ENCODE measurements at regions not wholly inside any gene's neighbourhood (a gene's known extent, or its start where the extent isn't known, plus 50 kb on each side); places are given as distances from the start of the nearest gene placed in this dataset.

GRCh38 chr10:133031541-133032125, 56.1 kb upstream of the ADGRA1 start:
- H3F3A ChIP-seq (replicated peaks; ENCODE audit: insufficient read depth) = no peaks in the 10 kb centered on the region
- H3K9ac ChIP-seq = no peak overlapping the region
- H3K27ac ChIP-seq (ENCODE audit: low read depth in 2 of 2, low read length in 1 of 2) = no peak overlapping the region
- no peak overlapping the region for H2AFZ ChIP-seq (ENCODE audit: low read depth)
- POLR2A ChIA-PET = no interaction called here
- CTCF ChIA-PET = interaction anchor here (0.8 to 0.9 kb wide), 2 partner anchors 112 to 157 kb away, joined by 3 read pairs; no protein-coding TSS in a partner anchor
- no peaks in the 10 kb centered on the region for H3K36me3 ChIP-seq (replicated peaks in 1 of 2; ENCODE audit: control insufficient read depth in 1 of 2, insufficient read depth in 2 of 2, low read length in 1 of 2)
- no peak for TF ChIP-seq TEAD4 (IDR thresholded peaks at IDR 0.05; ENCODE audit: borderline replicate concordance, insufficient read depth)
- TF ChIP-seq CTCF (IDR thresholded peaks at IDR 0.05) = no peak
- no peak for TF ChIP-seq EP300 (IDR thresholded peaks at IDR 0.05; ENCODE audit: borderline replicate concordance in 1 of 2, low read depth in 1 of 2, low read length in 1 of 2)
- TF ChIP-seq GABPA (IDR thresholded peaks at IDR 0.05; ENCODE audit: low read depth) = no peak
- TF ChIP-seq FOXM1 (IDR thresholded peaks at IDR 0.05; ENCODE audit: low read depth) = no peak
- TF ChIP-seq RCOR1 (IDR thresholded peaks at IDR 0.05; ENCODE audit: low read length) = no peak
- TF ChIP-seq CHD2 (IDR thresholded peaks at IDR 0.05; ENCODE audit: low read length, partially characterized antibody) = no peak
- no peak for TF ChIP-seq REST (IDR thresholded peaks at IDR 0.05; ENCODE audit: low read depth, low read length)
- TF ChIP-seq MAX (IDR thresholded peaks at IDR 0.05; ENCODE audit: low read depth) = no peak
- no peak for TF ChIP-seq JUND (IDR thresholded peaks at IDR 0.05)
- TF ChIP-seq NRF1 (IDR thresholded peaks at IDR 0.05; ENCODE audit: low read depth, low read length) = no peak
- TF ChIP-seq RXRA (IDR thresholded peaks at IDR 0.05; ENCODE audit: borderline replicate concordance, low read depth) = no peak
- no peak for TF ChIP-seq IRF3 (IDR thresholded peaks at IDR 0.05; ENCODE audit: low read depth, low read length)
- TF ChIP-seq RFX5 (IDR thresholded peaks at IDR 0.05; ENCODE audit: low read length) = no peak
- H3K27me3 ChIP-seq (ENCODE audit: insufficient read depth) = no peaks in the 10 kb centered on the region
- H3K9me3 ChIP-seq = no peaks in the 10 kb centered on the region
- H3K9me2 ChIP-seq = no peaks in the 10 kb centered on the region
- H4K20me1 ChIP-seq (ENCODE audit: insufficient read depth) = no peaks in the 10 kb centered on the region
- 60% methylated on average over 2 of the region's 19 CpGs for WGBS (ENCODE audit: low lambda C conversion rate)
- no peak overlapping the region for H3K4me3 ChIP-seq (ENCODE audit: low read depth in 2 of 2, low read length in 1 of 2)
- H3K79me2 ChIP-seq (ENCODE audit: insufficient read depth) = no peaks in the 10 kb centered on the region
- DNase-seq = no peak
- no peaks in the 10 kb centered on the region for H3K4me1 ChIP-seq (ENCODE audit: control insufficient read depth in 1 of 2, insufficient read depth in 2 of 2, low read depth in 1 of 2, low read length in 1 of 2)
- no peak overlapping the region for H3K4me2 ChIP-seq

Measured in SK-N-SH (cell line).